ENCODE measurements at regions not wholly inside any gene's neighbourhood (a gene's known extent, or its start where the extent isn't known, plus 50 kb on each side); places are given as distances from the start of the nearest gene placed in this dataset.

DNA sequence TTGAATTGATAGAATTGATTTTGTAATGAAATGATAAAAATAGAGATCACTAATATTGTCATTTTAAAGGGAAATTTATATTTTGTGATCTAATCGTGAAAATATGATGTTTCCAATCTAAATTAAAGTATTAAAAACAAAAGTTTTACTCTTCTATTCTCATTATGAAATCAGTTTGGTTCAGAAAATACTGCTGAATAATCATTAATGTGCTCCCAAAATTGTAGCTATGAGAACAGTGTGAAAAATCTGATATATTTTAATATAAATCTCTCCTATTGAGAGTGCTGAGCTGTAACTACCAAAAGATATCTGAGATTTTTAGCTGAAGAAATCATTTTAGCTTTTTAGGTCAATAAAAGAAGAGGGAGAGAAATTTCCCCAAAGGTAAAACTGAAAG is 287.5 kb upstream of the ANO3 start:
- TF ChIP-seq, protein P1, sequence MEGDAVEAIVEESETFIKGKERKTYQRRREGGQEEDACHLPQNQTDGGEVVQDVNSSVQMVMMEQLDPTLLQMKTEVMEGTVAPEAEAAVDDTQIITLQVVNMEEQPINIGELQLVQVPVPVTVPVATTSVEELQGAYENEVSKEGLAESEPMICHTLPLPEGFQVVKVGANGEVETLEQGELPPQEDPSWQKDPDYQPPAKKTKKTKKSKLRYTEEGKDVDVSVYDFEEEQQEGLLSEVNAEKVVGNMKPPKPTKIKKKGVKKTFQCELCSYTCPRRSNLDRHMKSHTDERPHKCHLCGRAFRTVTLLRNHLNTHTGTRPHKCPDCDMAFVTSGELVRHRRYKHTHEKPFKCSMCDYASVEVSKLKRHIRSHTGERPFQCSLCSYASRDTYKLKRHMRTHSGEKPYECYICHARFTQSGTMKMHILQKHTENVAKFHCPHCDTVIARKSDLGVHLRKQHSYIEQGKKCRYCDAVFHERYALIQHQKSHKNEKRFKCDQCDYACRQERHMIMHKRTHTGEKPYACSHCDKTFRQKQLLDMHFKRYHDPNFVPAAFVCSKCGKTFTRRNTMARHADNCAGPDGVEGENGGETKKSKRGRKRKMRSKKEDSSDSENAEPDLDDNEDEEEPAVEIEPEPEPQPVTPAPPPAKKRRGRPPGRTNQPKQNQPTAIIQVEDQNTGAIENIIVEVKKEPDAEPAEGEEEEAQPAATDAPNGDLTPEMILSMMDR (IDR thresholded peaks at IDR 0.05) = no peak
- TF ChIP-seq POLR2A (IDR thresholded peaks at IDR 0.05) = no peak

All from adrenal gland (tissue), 5 donors.